NCI-H2029 (cell line): ENCODE measurements at regions not wholly inside any gene's neighbourhood (a gene's known extent, or its start where the extent isn't known, plus 50 kb on each side); places are given as distances from the start of the nearest gene placed in this dataset.
A peak's percentile ranks its signal among the peaks of the same experiment; 100 is the strongest.

Source experiments
- DNase-seq: peaks from one replicate; lab custom pipeline; 2025; lab: John Stamatoyannopoulos, UW

DNA sequence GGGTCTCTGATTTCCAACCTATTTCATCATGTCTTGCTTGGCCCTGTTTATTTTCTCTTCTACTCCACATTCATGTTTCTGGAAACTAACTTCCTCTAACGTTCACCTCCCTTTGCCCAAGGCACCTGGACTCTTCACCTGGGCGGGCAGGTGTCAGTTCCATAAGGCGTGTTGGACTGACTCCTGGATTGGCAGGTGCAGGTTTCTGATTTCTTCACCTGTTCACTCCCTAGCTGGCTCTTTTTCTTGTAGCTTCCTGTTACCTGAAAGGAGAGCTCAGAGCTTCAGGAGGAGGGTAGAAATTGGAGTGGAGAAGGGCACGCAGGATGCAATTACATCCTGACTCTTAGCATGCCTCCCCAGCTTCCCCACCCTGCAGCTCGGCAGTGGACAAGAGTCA is 350.8 kb upstream of the KLF3 start:
- DNase-seq, result peak; percentile 96

DNA sequence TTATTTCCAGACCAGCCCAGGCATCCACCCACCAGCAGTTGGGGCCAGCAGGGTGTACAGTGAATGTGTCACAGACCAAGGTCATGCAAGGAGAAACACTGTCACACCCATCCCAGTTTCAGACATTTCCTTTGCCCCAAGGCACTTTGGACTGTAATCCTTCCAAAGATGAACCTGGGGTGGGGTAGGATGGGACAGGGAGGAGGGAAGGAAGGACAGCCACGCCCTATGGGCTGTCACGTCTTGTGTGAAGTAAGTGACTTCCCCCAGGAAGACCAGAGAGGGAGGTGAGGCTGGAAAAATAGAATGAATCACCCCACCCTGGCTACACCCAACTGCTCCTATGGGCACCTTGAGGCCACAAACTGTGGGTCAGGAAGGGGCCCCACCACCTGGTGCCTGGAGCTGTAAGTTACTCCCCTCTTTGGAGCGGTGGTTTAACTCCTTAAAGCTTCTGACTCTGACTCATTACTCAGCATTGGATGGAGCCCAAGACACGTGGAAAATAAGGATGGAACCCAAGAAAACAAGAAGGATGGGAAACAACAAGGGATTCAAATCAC is 349.9 kb upstream of the KLF3 start:
- DNase-seq, result no peak

- DNase-seq, result peak; percentile 87
Observed at GRCh38 chr4:38314663-38315062, 349.3 kb upstream of the KLF3 start.

DNA sequence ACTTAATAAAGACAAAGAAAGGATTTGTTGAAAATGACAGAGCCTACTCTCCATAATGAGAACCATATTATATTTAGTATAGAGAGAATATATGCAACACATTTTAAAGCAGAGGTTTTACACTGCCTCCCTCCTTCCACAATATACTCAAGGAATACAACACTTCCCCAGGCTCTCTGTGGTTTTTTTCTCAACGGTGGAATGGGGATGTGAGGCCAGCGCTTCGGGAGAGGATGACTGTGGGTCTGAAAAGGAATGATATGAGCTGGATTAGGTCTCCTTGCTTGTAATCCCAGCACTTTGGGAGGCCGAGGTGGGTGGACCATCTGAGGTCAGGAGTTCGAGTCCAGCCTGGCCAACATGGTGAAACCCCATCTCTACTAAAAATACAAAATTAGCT is 348.7 kb upstream of the KLF3 start:
- DNase-seq, result no peak

- DNase-seq, result no peak
Observed at GRCh38 chr4:38316045-38316444, 348.0 kb upstream of the KLF3 start.

GRCh38 chr4:38317041-38317674 is 346.8 kb upstream of the KLF3 start:
- no peak for DNase-seq

DNA sequence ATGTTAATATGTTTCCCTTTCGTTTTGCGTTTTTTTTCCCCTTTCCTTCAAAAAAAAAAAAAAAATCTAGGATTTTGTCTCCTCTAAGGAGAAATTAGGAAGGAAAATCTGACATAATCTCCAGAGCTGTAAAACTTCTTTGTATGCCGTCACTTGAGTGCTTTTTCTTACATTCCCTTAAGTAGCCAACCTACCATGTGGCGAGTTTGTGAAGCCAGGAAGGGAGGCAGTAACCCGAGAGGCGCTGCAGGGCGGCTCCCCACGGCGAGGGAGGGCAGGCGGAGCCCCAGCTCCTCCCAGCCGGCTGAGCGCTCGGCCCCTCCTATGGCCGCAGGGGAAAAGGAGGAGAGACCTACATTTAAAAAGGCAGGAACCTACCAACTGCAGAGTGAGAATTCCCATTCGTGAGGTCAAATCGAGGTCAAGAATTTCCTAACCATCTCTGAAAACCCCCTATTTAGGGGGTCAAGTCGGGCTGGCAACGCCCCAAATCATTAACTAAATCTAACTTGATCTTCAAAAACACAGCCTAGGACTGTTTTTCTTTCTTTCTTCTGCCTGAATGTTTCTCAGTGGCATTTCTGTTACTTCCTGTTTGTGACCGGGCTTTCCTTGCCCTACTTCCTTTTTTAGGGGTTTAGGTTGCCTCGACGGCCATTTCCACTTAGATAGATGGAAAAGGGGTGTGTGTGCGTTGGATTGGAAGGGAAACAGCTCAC is 345.1 kb upstream of the KLF3 start:
- DNase-seq, result peak; percentile 89

GRCh38 chr4:38319456-38320342 is 344.3 kb upstream of the KLF3 start:
- DNase-seq, result peak; percentile 76

DNA sequence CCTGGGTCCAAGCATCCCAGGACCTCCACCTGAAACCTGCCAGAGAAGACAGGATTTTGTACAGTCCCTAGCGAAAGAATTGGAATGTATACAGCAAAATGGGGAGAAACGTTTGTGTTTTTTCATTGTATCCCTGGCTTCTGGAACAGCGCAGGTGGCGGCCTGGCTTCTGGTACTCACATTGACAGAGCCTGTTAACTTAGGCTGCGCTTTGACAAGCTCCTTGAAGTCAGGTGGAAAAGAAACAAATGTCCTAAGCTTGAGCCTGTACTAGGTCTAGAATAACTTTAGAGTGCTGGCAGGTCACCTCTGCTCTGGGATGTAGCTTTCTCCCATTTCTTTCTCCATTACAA is 343.7 kb upstream of the KLF3 start:
- no peak for DNase-seq

GRCh38 chr4:38320833-38321232 is 343.2 kb upstream of the KLF3 start:
- no peak for DNase-seq

- DNase-seq, result no peak
Observed at GRCh38 chr4:38322714-38323113, 341.3 kb upstream of the KLF3 start.

GRCh38 chr4:38323141-38323641 is 340.8 kb upstream of the KLF3 start:
- no peak for DNase-seq

- no peak for DNase-seq
Observed at GRCh38 chr4:38324861-38325628, 339.0 kb upstream of the KLF3 start.

- DNase-seq, result no peak
Observed at GRCh38 chr4:38325629-38325913, 338.4 kb upstream of the KLF3 start.

GRCh38 chr4:38326499-38326898 is 337.5 kb upstream of the KLF3 start:
- no peak for DNase-seq

GRCh38 chr4:38327174-38327573 is 336.8 kb upstream of the KLF3 start:
- DNase-seq, result no peak

DNA sequence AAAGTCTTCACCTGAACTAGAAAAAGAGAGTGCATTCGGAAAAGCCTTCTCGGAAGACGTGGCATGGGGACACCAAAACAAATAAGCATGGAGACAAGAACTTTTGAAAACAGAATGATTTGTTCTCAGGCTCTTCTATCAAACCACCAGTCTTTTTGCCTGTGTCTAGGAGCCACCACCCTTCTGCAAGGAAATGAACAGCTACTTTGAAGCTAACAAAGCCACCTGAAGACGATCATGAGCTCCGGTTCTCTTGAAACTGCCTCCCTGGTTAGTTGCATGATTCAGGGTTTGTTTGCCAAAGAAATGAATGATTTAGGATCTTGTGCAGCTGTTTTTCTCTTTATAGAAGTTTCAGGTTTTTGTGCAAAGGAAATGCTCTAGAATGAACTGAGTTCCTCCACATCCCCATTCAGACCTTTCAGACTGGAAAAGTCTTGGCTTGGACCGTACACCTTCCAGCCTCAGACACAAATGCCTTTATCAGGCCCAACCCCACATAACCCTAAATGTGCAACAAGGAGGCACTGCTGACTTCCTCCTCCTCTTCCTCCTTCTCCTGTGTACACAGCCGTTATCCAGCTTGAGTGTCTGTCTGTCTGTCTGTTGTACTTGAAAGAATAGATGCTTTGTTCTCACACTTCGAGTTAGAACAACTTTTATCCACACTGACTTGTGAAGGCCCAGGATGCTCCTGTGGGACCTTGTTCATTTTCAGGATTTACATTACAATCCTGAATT is 334.8 kb upstream of the KLF3 start:
- DNase-seq, result no peak

GRCh38 chr4:38330321-38330720 is 333.7 kb upstream of the KLF3 start:
- DNase-seq, result no peak

- DNase-seq, result no peak
Observed at GRCh38 chr4:38330936-38331335, 333.1 kb upstream of the KLF3 start.

GRCh38 chr4:38332699-38333098 is 331.3 kb upstream of the KLF3 start:
- DNase-seq, result no peak

GRCh38 chr4:38333219-38333618 is 330.8 kb upstream of the KLF3 start:
- DNase-seq, result no peak
